ENCODE measurements at regions not wholly inside any gene's neighbourhood (a gene's known extent, or its start where the extent isn't known, plus 50 kb on each side); places are given as distances from the start of the nearest gene placed in this dataset.
"Not testable (repeated sequence)": the region's sequence is repeated elsewhere in the genome, so short reads cannot be mapped to it uniquely, and the experiment has no call there.

- DNase-seq (ENCODE audit: low read depth in 3 of 3, low spot score in 2 of 3) = no peak
These were observed 53.3 kb upstream of the CYLC2 start for GRCh38 chr9:102941868-102942267.

DNA sequence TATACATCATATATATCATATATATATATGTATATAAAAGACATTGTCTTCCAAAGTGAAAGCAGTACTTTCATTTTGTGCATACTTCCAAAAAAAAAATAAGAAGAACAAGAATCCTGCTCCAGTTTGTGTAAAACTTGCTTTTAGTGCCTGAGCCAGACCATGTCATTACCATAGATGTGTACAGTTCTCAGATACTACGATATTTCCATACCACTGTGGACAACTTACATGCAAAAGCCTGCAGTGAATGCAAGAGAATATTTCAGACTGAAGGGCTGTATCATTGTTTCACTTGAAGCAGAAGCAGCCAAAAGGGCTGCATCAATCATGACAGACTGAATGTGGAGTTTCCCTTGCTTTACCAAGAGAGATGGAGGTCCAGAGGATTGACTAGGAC lies 72.6 kb upstream of the CYLC2 start:
- DNase-seq (ENCODE audit: low read depth in 3 of 3, low spot score in 2 of 3) = no peak

- DNase-seq (ENCODE audit: low read depth in 3 of 3, low spot score in 2 of 3) = no peak
These were observed 83.9 kb upstream of the CYLC2 start for GRCh38 chr9:102911185-102911584.

DNA sequence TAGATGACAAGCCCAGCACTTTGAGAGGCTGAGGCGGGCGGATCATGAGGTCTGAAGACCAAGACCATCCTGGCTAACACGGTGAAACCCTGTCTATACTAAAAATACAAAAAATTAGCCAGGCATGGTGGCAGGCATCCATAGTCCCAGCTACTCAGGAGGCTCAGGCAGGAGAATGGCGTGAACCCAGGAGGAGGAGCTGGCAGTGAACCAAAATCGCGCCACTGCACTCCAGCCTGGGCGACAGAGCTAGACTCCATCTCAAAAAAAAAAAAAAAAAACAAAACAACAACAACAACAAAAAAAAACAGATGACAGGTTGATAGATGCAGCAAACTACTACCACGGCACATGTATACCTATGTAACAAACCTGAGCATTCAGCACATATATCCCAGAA lies 89.3 kb upstream of the CYLC2 start:
- DNase-seq (ENCODE audit: low read depth in 3 of 3, low spot score in 2 of 3) = not testable (repeated sequence)

- no peak for DNase-seq (ENCODE audit: low read depth in 3 of 3, low spot score in 2 of 3)
These were observed 103.1 kb upstream of the CYLC2 start for GRCh38 chr9:102892025-102892424.

GRCh38 chr9:102888747-102889146 lies 106.4 kb upstream of the CYLC2 start:
- DNase-seq (ENCODE audit: low read depth in 3 of 3, low spot score in 2 of 3) = not testable (repeated sequence)

DNA sequence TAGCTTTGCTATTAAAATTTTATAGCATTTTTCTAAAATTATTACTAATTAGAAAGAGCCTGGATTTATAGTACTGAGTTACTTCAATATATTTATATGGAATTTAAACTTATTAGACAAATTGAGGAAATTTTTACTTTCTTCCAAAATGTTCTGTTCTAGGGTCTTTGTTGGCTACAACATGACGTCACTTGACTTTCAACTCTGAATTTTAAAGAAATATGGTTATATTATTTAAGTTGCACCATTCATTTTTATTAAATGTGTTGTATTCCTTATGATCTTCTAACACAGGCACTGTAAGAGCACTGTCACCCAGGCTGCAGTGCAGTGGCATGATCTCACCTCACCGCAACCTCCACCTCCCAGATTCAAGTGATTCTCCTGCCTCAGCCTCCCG lies 119.4 kb upstream of the CYLC2 start:
- no peak for DNase-seq (ENCODE audit: low read depth in 3 of 3, low spot score in 2 of 3)

DNA sequence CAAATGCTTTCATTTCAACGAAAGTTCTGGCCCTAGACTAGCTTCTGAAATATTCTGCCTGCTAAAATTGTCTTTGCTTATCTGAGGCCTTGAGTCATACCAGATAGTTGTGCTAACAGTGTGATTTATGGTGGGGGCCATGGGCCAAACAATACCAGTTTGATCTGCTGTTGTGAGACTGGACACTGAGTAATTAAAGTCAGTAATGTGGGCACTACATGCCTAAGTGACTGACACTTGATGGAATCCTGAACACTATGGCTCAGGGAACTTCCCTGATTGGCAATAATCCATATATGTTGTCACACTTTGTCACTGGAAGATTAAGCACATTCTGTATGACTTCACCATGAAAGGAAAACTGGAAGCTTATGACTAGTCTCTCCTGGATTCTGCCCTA lies 127.6 kb upstream of the CYLC2 start:
- DNase-seq (ENCODE audit: low read depth in 3 of 3, low spot score in 2 of 3) = no peak

DNA sequence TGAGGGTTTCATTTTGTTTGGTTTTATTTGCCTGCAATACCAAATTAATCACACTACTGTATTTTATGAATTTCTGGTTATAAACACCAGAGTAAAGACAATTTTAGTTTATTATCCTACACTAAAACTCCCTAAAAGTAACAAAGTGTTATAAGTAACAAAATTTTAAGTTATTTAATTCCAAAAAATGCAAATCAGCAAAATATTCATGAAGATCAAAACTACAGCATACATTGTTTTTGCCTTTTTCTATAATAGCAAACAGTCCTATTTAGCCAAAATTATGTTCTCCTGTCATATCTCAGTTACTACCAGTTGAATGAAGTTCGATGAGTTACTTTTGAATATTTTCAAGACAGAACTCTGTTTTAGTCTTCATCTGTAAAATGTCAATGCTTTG lies 132.7 kb upstream of the CYLC2 start:
- no peak for DNase-seq (ENCODE audit: low read depth in 3 of 3, low spot score in 2 of 3)

DNA sequence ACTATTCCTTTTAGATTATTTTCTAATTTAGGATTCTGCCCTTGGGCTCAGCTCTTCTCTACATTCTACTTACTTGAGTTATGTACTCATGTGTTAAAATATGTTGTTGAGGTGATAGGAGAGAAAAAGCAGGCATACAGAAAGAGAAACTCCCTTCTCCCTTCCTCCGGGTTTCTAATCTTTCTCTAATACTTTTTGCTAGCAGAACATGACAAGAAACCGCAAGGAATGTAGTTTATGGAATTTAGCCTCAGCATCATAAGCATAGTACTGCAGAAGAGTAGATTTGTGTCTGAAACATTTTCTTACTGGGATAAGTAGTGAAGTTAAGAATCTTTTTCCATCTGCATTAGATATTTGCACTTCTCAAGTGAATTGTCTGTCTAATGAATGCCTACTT lies 139.5 kb upstream of the CYLC2 start:
- DNase-seq (ENCODE audit: low read depth in 3 of 3, low spot score in 2 of 3) = no peak

GRCh38 chr9:102845827-102846371 lies 149.2 kb upstream of the CYLC2 start:
- no peak for DNase-seq (ENCODE audit: low read depth in 3 of 3, low spot score in 2 of 3)

DNA sequence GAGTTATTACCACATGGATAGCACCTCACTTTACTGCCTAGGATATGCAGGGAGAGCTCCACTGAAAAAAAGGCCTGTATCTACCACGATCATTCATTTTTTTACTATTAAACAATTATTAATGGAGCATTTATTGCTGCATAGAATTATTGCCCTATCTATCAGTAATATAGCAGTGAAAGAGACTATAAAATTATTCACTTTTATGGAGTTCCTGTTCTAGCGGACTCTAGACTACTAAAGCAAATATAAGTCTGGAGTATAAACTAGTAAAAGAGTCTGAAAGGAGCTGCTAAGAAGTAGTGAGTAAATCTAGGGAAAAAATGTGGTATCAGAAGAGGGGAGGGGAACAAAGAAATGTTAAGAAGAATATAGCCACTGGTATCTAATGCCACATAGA lies 150.4 kb upstream of the CYLC2 start:
- DNase-seq (ENCODE audit: low read depth in 3 of 3, low spot score in 2 of 3) = no peak

DNA sequence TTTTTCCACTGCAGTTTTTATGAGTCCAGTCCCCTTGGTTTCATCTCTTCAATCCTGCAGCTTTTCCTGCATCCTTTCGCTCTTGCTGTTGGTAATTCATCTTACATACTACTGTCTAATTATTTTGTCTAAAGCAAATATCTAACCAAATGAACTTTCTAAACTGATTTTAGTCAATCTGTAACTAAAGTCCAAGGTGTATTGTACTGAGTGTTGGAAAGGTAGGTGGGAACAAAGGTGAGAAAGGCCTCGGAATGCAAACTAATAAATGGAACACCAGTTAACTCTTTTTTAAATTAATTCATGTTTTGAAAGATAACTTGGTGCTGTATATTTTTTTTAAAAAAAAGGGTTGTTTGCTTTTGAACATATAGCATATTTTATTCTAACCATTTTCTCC lies 152.7 kb upstream of the CYLC2 start:
- no peak for DNase-seq (ENCODE audit: low read depth in 3 of 3, low spot score in 2 of 3)

DNA sequence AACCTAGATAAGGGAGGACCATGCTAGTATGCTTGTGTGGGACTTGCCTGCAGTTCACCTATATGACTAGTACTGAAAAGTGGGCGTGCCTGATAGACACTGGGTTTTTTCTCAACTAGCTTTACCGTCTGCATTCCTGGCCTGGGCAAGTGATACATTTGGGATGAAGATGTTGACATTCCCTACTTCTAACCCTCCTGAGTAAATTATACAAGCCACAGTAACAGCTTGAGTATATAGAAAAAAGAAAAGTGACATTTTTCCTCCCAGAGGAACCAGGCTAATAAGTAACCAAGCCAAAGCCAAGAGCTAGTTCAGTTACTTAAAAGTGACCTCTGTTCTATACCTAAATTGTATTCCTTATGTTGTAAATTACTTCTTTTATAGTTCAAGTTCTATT lies 153.8 kb upstream of the CYLC2 start:
- DNase-seq (ENCODE audit: low read depth in 3 of 3, low spot score in 2 of 3) = no peak

GRCh38 chr9:102840335-102840734 lies 154.8 kb upstream of the CYLC2 start:
- DNase-seq (ENCODE audit: low read depth in 3 of 3, low spot score in 2 of 3) = no peak

DNA sequence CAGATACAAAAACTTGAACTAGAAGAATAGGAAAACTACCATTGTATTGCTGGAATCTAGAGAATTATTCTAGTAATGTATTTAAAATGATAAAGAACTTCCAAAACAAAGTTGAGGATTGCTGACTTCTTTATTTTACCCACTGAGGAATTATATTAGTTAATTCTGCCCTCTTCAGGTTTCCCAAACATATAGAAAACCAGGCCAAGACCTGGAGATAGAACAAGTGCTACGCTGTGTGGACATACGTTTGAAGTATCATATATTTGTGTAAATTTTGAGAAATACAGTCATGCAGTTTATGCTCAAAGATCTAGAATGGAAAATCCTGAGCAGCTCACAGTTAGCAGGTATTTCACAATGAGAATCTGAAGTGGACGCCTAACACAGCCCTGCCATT lies 162.3 kb upstream of the CYLC2 start:
- no peak for DNase-seq (ENCODE audit: low read depth in 3 of 3, low spot score in 2 of 3)

GRCh38 chr9:102796244-102796643 lies 198.9 kb upstream of the CYLC2 start:
- no peak for DNase-seq (ENCODE audit: low read depth in 3 of 3, low spot score in 2 of 3)

- no peak for DNase-seq (ENCODE audit: low read depth in 3 of 3, low spot score in 2 of 3)
These were observed 199.6 kb upstream of the CYLC2 start for GRCh38 chr9:102795532-102795931.

- DNase-seq (ENCODE audit: low read depth in 3 of 3, low spot score in 2 of 3) = no peak
These were observed 215.8 kb upstream of the CYLC2 start for GRCh38 chr9:102779356-102779755.

- no peak for DNase-seq (ENCODE audit: low read depth in 3 of 3, low spot score in 2 of 3)
These were observed 216.4 kb upstream of the CYLC2 start for GRCh38 chr9:102778746-102779145.

GRCh38 chr9:102770704-102771103 lies 224.4 kb upstream of the CYLC2 start:
- no peak for DNase-seq (ENCODE audit: low read depth in 3 of 3, low spot score in 2 of 3)

- DNase-seq (ENCODE audit: low read depth in 3 of 3, low spot score in 2 of 3) = no peak
These were observed 225.8 kb upstream of the CYLC2 start for GRCh38 chr9:102769307-102769706.

DNA sequence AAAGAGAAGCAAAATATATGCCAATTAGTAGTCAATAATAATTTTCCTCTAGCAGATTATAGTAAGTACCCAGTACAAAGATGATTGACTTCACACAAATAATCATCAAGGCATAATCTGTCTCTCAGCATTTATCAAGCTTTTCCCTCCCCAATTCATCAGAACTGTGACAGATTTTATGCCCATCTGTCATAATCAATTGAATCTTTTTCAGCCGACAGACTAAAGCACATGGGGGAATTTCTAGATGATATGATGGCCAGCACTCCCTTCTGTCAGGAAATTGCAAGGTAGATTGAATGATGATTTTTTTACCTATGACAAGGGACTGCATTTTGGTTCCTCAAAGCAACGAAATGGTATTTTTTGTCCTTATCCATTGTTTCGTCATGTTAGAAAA lies 227.1 kb upstream of the CYLC2 start:
- DNase-seq (ENCODE audit: low read depth in 3 of 3, low spot score in 2 of 3) = no peak

DNA sequence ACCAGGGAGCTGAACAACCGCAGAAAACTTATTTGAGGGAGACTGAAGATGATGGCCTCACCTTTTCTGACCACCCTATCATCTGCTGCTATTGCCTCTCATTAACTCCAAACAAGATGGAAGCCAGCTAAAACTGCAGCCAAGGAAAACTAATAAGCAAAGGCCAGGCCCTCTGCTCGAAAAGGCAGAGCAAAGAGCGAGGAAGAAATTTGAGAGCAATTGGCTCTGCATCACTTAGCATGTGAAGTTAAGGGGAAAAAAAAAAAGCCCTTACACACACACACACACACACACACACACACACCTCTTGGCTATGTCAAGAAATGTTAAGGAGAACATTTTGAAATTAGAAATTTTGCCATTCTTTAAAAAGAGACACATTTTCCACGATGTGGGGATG lies 228.1 kb upstream of the CYLC2 start:
- DNase-seq (ENCODE audit: low read depth in 3 of 3, low spot score in 2 of 3) = peak in 1 of 3 donors; percentile 4
